Urothelium cell line (cell line): ENCODE measurements at regions not wholly inside any gene's neighbourhood (a gene's known extent, or its start where the extent isn't known, plus 50 kb on each side); places are given as distances from the start of the nearest gene placed in this dataset.
"Not testable (repeated sequence)": the region's sequence is repeated elsewhere in the genome, so short reads cannot be mapped to it uniquely, and the experiment has no call there.

ENCODE experiments used
- DNase-seq: peaks from one replicate; pipeline ENCODE4 v3.0.0; 2011; ENCODE audit warnings: low spot score, mixed read lengths
- FAIRE-seq: peaks from 2 replicates; lab custom pipeline; 2011; peaks lifted over from hg19 to GRCh38; lab: Jason Lieb, UNC

DNA sequence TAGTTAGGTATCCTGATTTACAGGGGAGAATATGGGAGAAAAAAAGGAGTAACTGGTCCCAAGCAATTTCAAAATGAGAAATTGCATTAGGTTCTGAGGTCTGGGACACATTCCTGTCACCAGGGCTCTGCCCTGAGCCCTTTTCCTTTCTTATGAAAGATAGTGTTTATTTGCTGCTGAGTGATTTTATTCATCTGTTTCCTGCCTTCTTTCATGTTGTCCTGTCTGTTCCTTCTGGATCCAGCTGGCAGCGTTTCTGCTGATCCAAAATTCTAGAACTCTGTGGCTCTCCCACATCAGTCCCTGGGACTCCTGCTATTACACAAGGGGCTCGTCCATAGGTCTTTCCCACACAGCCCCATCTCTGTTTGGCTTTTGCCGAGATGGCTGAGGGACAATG is 519.1 kb upstream of the SALL3 start:
- no peak for FAIRE-seq
- DNase-seq = no peak

DNA sequence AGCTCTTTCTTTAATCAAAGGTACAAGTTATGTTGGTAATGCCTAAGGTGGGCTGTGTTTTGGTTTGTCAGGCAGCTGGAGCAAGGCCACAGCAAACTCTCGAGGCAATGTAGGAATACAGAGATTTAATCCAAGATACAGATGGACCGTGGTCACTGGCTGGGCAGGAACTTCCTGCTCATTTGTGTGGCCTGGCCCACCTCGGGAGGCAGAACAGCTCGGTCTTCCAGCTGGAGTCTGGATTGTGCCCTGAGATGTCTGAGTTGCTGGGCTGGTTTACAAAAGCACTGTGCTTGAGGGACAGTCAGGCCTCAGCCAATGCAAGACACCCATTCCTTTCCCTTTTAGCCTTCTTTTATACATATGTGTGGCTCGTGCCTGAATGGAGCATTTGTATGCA is 506.1 kb upstream of the SALL3 start:
- FAIRE-seq (no peak), DNase-seq (no peak)

DNA sequence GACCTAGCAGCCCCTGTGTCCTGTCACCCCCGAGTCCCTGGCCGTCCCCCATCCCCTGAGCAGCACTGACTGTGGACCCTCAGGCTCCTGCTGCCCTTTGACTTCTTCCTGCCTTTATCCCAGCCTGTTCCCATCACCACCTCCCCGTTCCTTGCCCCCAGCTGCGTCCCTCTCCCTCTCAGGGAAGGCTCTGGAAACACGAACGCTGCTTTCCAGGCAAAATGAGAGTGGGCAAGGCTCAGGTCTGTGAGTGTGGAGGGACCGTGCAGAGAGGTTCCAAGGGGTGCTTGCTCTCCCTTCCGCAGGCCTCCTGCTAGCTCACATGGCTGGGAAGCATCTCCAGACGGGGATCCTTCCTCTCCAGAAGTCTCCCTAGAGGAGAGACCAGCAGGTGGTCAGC is 501.8 kb upstream of the SALL3 start:
- DNase-seq (no peak), FAIRE-seq (no peak)

- DNase-seq (no peak), FAIRE-seq (no peak)
Measured at GRCh38 chr18:78479443-78479842, 500.2 kb upstream of the SALL3 start.

DNA sequence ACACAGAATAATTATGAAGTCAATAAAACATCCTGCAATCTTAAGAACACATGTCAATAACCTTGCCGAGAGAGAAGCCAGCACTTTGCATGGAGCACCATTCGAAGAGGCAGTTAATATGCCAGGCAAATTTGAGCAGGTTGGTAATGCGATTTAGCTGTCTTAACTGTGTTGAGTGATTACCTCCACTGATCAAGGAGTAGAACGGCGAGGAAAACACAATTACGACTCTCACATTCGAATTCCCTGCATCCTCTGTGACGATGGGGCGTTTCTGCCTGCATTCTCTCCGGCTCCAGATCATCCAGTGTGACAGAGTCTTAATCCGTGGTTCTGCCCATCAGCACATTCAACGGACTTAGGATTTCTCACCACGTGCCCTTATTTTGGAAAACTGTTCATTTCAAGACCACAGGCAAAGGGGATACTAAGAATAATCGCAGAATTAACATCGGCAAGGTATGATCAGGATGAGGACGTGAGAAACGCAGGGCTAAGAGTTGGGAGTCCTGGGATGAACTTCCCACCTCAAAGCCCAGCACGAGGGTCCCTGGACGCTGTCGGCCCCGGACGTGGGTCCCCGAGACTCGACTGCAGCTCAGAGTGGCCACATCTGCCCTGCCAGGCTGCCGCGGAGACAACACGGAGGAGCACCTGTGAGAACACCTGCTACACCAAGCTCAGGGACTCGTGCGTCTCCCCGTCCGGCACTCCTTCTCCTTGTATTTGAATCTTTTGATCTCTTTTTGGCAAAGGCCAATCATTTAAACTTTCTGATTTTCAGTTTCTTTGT is 499.2 kb upstream of the SALL3 start:
- FAIRE-seq = no peak
- no peak for DNase-seq

GRCh38 chr18:78482378-78482777 is 497.2 kb upstream of the SALL3 start:
- no peak for DNase-seq
- FAIRE-seq = no peak

GRCh38 chr18:78487649-78488048 is 492.0 kb upstream of the SALL3 start:
- no peak for FAIRE-seq

GRCh38 chr18:78492064-78492812 is 487.4 kb upstream of the SALL3 start:
- no peak for DNase-seq
- FAIRE-seq = no peak

More at GRCh38 chr18:78487649-78488048, 492.0 kb upstream of the SALL3 start:
- DNase-seq = no peak

- no peak for FAIRE-seq
Measured at GRCh38 chr18:78492813-78493371, 486.7 kb upstream of the SALL3 start.

DNA sequence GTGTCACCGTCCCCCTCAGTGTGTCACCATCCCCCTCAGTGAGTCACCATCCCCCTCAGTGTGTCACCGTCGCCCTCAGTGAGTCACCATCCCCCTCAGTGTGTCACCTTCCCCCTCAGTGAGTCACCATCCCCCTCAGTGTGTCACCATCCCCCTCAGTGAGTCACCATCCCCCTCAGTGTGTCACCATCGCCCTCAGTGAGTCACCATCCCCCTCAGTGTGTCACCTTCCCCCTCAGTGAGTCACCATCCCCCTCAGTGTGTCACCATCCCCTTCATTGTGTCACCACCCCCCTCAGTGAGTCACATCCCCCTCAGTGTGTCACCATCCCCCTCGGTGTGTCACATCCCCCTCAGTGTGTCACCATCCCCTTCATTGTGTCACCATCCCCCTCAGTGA is 486.1 kb upstream of the SALL3 start:
- DNase-seq = not testable (repeated sequence)
- FAIRE-seq = peak; percentile 100

More at GRCh38 chr18:78492813-78493371, 486.7 kb upstream of the SALL3 start:
- no peak for DNase-seq

DNA sequence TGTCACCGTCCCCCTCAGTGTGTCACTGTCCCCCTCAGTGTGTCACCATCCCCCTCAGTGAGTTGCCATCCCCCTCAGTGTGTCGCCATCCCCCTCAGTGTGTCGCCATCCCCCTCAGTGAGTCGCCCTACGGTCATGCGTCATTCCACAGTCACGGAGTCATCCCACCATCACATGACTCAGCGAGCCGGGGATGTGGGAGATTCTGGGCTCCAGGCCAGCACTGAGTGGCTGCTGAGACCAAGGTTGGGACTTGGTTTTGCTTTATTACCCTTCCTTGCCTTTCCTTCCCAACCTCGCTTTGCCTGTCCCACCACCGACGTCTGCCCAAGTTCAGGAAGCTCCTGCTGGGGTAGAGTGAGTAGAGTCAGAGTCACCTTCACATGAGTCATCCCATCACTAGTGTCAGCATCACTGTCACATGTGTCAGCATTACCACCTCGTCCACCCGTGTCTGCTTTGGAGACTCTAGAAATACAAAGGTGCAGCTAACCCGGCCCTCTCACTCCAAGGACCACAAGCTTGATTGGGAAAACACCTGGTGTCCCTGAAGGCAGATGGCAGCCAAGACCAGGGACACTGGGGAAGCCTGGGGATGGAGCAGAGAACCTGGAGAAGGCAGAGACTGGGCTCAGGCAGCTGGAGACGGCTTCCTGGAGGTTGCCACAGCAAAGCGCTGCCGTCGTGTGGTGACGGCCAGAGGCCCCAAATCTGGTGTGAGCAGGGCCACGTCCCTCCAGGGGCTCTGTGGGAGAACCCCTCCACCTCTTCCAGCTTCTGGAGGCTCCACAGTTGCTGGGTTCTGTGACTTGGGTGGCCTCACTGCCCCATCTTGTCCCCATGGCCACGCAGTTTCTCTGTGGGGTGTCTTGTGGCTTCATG is 485.2 kb upstream of the SALL3 start:
- peak; percentile 90 for DNase-seq
- FAIRE-seq = peak; percentile 17

- FAIRE-seq (no peak), DNase-seq (no peak)
Measured at GRCh38 chr18:78495550-78495949, 484.1 kb upstream of the SALL3 start.

DNA sequence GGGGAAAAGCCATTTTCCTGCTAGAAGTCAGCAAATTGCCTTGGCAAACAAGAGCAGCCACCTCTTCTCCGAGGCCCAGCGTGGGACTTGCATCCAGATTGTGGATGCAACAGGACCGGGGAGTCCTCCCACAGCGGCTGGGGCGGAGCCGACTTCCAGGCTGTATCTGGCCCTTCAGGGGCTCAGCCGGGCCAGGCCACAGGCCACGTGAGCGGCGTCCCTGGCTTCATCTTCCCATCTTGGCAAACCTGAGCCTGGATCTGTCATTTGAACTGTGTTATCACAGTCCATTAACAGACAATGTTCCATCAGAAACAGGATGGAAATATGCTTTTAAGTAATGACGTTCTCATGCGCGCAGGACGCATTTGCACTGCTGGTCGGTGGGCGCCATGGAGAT is 483.5 kb upstream of the SALL3 start:
- DNase-seq (no peak), FAIRE-seq (no peak)

- DNase-seq (peak; percentile 69), FAIRE-seq (no peak)
Measured at GRCh38 chr18:78497641-78498040, 482.0 kb upstream of the SALL3 start.

- no peak for DNase-seq
- no peak for FAIRE-seq
Measured at GRCh38 chr18:78499586-78499985, 480.0 kb upstream of the SALL3 start.

GRCh38 chr18:78501251-78501650 is 478.4 kb upstream of the SALL3 start:
- no peak for FAIRE-seq
- DNase-seq = no peak

DNA sequence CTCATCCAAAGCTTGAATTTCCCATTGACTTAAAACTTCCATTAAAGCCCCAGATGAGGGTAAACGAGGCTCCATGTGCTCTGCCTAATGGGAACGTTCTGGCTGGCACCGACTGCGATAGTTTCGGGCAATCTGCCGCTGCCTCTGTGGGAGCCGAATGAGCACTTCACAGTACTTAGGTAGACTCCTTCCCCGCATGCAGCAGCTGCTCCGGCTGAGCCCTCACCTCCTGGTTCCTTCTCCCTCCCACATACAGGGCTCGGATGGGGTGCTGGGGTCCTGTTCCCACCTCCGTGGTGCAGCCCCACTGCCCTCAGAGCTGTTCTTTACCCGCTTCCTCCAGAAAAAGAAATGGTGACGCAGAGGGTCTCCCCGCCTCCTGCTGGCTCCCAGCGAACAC is 476.5 kb upstream of the SALL3 start:
- no peak for FAIRE-seq

GRCh38 chr18:78505851-78506461 is 473.7 kb upstream of the SALL3 start:
- no peak for FAIRE-seq
- DNase-seq = no peak

More for the DNA sequence above, 476.5 kb upstream of the SALL3 start:
- DNase-seq = no peak

DNA sequence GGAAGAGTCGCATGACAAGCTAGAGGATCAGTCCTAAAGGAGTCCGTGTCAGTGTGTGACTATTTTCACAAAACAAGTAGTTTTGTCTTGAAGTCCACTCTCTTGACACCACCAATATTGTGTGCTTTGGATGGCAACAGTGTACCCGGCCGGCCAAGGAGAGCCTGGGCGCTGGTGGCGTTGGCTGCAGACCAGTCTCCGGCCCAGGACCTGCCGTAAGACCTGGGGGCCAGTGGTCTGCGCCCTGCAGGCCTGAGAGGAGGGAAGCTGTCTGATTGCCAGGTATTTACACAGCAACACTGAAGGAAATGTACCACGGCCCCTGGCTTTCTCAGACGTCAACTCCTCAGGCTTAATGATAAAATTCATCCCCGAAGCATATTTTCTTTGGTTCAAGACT is 472.4 kb upstream of the SALL3 start:
- FAIRE-seq (no peak), DNase-seq (no peak)

DNA sequence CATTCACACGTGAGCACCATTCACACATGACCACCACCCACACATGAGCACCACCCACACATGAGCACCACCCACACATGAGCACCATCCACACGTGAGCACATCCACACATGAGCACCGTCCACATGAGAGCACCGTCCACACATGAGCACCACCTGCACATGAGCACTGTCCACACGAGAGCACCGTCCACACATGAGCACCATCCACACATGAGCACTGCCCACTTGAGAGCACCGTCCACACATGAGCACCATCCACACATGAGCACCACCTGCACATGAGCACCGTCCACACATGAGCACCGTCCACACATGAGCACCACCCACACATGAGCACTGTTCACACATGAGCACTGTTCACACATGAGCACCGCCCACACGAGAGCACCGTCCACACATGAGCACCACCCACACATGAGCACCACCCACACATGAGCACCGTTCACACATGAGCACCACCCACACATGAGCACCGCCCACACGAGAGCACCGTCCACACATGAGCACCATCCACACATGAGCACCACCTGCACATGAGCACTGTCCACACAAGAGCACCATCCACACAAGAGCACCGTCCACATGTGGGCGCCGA is 471.3 kb upstream of the SALL3 start:
- FAIRE-seq = peak; percentile 94

More for the DNA sequence above, 471.3 kb upstream of the SALL3 start:
- DNase-seq = not testable (repeated sequence)
